Stomach (tissue), 8 donors: ENCODE measurements at regions not wholly inside any gene's neighbourhood (a gene's known extent, or its start where the extent isn't known, plus 50 kb on each side); places are given as distances from the start of the nearest gene placed in this dataset.
A peak's percentile ranks its signal among the peaks of the same experiment; 100 is the strongest.

Source experiments
- DNase-seq, 2 donors: peaks; one replicate each; pipeline versions ENCODE4 v3.0.0 to v3.0.0-alpha.2; 2013 to 2019
- H3K27ac ChIP-seq, 5 donors: fragments of 200-600 bp in 4 of 5; sonication (generic) in 4 of 5; one replicate each; pipeline ENCODE4 v1.5.1; 2013 to 2019; ENCODE audit warnings: mild to moderate bottlenecking in 1 of 5, moderate library complexity in 1 of 5
- H3K27me3 ChIP-seq, 3 donors: fragments of 200-600 bp; sonication (generic); one replicate each; pipeline ENCODE4 v1.5.1; 2017 to 2019; ENCODE audit warnings: mixed run types in 1 of 3
- H3K36me3 ChIP-seq, 4 donors: fragments of 200-600 bp; sonication (generic); 1 replicate in 3 of 4; 2 replicates in 1 of 4; pipeline ENCODE4 v1.5.1; 2016 to 2019
- H3K4me1 ChIP-seq, 4 donors: fragments of 200-600 bp; sonication (generic); one replicate each; pipeline ENCODE4 v1.5.1; 2016 to 2019
- H3K4me3 ChIP-seq, 4 donors: fragments of 200-600 bp; sonication (generic) in 3 of 4; one replicate each; pipeline ENCODE4 v1.5.1; 2016 to 2019; ENCODE audit warnings: mild to moderate bottlenecking in 1 of 4
- H3K9me3 ChIP-seq, 4 donors: fragments of 200-600 bp; sonication (generic); one replicate each; pipeline ENCODE4 v1.5.1; 2016 to 2019
- EP300 ChIP-seq: sonication (generic); formaldehyde crosslinking; IDR thresholded peaks from one replicate; pipeline ENCODE4 v1.6.1; 2017; ENCODE audit warnings: antibody characterized with exemption
- POLR2A ChIP-seq, 4 donors: fragments of 450-650 bp; IDR thresholded peaks; one replicate each; pipeline ENCODE4 v1.6.1; 2016; ENCODE audit warnings: antibody characterized with exemption in 4 of 4, control low read depth in 2 of 4, mild to moderate bottlenecking in 1 of 4, moderate library complexity in 1 of 4
- POLR2AphosphoS5 ChIP-seq, 3 donors: sonication (generic); formaldehyde crosslinking; IDR thresholded peaks; one replicate each; pipeline ENCODE4 v1.6.1; 2016; ENCODE audit warnings: antibody characterized with exemption in 3 of 3
- WGBS, 5 donors: extraction: QIAGEN DNeasy Blood & Tissue Kit in 3 of 5; methylation state at CpG; one replicate each; pipeline versions ENCODE4 v1.1.5 to v1.1.7; 2013 to 2018; 5-methylcytosine and 5-hydroxymethylcytosine counted together
- intact Hi-C: fragments of 100-400 bp; cut with DNase I; formaldehyde crosslinking; loops from one replicate; pipeline ENCODE4 v1.15.1; 2023; ENCODE audit warnings: low total_unique reads
- TF ChIP-seq, protein P1 (sequence below), 7 experiments: fragments of 450-650 bp in 4 of 7; fragments of 200-600 bp in 3 of 7; sonication (generic) in 3 of 7; IDR thresholded peaks; one replicate each; pipeline ENCODE4 v1.5.1; 2016 to 2019; ENCODE audit warnings: antibody characterized with exemption in 7 of 7, control low read depth in 2 of 7, mild to moderate bottlenecking in 1 of 7
- donor health status: healthy with polysubstance abuse.
- donor health status: Bipolar disorder and iron deficiency.
- donor health status: healthy.

DNA sequence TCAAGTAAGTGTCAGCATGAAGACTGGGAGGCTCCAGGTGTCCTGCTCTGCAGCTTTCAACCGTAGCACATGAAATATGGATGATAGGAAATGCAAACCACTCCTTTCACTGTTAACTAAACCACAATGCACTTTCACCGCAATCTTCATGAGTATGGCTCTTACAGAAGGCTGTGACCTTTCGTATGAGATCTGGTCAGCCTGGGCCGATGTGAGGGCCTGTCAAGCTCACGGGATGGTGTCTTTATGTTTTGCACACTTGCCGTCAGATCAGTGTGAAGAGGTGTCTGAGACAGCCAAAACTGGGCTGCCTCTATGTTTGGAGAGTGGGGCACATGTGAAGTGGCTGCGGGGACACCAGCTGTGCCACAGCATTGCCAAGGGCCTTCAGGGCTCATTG, 62.8 kb upstream of the AFF3 start:
- no peak overlapping the region for H3K4me3 ChIP-seq
- H3K36me3 ChIP-seq: no peaks in the 10 kb centered on the region
- 73 to 92% (median 83%) methylated on average over 6 to 7 of the region's 7 CpGs for WGBS, 5 donors
- H3K27me3 ChIP-seq: no peaks in the 10 kb centered on the region
- H3K9me3 ChIP-seq: no peaks in the 10 kb centered on the region
- peaks cover 0 to 10% (median 0%) of the 10 kb centered on the region in 4 donors for H3K4me1 ChIP-seq
- intact Hi-C loops: no loop called here
- DNase-seq: no peak
- TF ChIP-seq, protein P1, sequence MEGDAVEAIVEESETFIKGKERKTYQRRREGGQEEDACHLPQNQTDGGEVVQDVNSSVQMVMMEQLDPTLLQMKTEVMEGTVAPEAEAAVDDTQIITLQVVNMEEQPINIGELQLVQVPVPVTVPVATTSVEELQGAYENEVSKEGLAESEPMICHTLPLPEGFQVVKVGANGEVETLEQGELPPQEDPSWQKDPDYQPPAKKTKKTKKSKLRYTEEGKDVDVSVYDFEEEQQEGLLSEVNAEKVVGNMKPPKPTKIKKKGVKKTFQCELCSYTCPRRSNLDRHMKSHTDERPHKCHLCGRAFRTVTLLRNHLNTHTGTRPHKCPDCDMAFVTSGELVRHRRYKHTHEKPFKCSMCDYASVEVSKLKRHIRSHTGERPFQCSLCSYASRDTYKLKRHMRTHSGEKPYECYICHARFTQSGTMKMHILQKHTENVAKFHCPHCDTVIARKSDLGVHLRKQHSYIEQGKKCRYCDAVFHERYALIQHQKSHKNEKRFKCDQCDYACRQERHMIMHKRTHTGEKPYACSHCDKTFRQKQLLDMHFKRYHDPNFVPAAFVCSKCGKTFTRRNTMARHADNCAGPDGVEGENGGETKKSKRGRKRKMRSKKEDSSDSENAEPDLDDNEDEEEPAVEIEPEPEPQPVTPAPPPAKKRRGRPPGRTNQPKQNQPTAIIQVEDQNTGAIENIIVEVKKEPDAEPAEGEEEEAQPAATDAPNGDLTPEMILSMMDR (IDR thresholded peaks at IDR 0.05): no peak
- TF ChIP-seq POLR2AphosphoS5 (IDR thresholded peaks at IDR 0.05) (no peak), POLR2A (IDR thresholded peaks at IDR 0.05) (no peak), EP300 (no peak)
- H3K27ac ChIP-seq: no peak overlapping the region

DNA sequence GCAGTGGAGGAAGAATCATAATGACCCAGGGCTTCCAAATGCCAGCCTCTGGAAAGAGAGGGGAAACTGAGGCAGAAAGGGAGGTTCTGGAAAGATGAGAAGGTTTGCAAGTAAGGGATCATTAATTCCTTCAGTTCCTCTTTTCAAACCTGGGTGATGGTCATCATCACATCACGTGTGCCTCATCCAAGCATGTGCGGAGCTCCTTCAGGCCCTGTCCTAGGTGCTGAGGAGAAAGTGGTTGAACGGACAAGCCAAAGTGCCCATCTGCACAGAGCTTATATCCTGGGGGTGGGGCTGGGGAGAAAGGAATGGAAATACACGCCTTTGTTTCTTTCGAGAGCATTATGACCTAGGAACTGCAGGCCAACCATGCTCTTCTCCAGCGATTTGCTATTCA, 60.2 kb upstream of the AFF3 start:
- 86 to 97% (median 93%) methylated on average over 6 of the region's 6 CpGs for WGBS, 5 donors
- Histone ChIP-seq H3K36me3 (no peaks in the 10 kb centered on the region), H3K27me3 (no peaks in the 10 kb centered on the region), H3K27ac (no peak overlapping the region), H3K9me3 (no peaks in the 10 kb centered on the region), H3K4me1 (peaks cover 12 to 19% (median 14%) of the 10 kb centered on the region in 4 donors), H3K4me3 (no peak overlapping the region)
- DNase-seq: no peak
- TF ChIP-seq, protein P1 (IDR thresholded peaks at IDR 0.05): no peak
- no peak for TF ChIP-seq EP300
- TF ChIP-seq POLR2AphosphoS5 (IDR thresholded peaks at IDR 0.05): no peak
- TF ChIP-seq POLR2A (IDR thresholded peaks at IDR 0.05): no peak
- intact Hi-C loops: no loop called here

DNA sequence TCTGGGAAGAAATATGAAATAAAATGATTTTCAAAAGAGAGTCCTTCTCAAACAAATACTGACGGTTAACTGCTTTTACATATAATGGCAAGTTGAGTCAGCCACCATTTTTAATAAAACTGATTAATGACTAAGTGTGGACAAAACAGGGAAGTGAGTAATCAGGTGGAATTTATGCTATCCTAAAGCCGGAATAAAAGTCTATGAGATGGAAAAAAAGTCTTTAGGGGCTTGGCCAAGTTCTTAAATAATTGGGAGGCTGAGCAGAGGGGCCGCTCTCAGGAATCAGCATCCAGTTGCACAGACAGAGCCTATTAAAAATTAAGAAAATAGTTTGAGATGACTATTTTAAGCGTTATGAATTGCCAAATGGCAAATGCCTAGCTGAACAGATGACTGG, 58.6 kb upstream of the AFF3 start:
- H3K4me1 ChIP-seq: peaks cover 16 to 34% (median 23%) of the 10 kb centered on the region in 4 donors
- WGBS, 5 donors: 86 to 89% (median 88%) methylated on average over 4 of the region's 4 CpGs
- intact Hi-C loops: no loop called here
- no peaks in the 10 kb centered on the region for H3K36me3 ChIP-seq
- no peak overlapping the region for H3K27ac ChIP-seq
- H3K27me3 ChIP-seq: no peaks in the 10 kb centered on the region
- H3K4me3 ChIP-seq: no peak overlapping the region
- DNase-seq: no peak
- TF ChIP-seq, protein P1 (IDR thresholded peaks at IDR 0.05): no peak
- no peak for TF ChIP-seq POLR2A (IDR thresholded peaks at IDR 0.05)
- TF ChIP-seq EP300: no peak
- no peak for TF ChIP-seq POLR2AphosphoS5 (IDR thresholded peaks at IDR 0.05)
- no peaks in the 10 kb centered on the region for H3K9me3 ChIP-seq

DNA sequence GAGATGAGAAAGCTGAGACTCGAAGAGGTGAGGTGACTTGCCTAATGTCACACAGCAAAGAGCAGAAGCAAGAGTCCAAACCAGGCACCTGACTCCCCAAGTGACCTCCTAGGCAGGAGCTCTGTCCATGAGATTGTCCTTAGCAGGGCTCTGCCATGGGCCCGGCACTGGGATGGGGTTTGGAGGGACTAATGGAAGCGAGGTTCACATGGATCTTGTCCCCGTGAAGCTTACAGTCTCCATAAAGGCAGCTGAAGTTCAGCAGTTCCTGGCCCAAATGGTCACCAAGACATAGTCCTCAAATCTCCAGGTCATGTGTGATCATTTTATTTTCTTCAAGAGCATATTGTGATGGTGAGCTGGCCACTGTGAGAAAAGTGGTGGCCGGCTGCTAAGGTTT, 57.0 kb upstream of the AFF3 start:
- H3K27ac ChIP-seq: peak overlapping the region in 2 of 5 donors; percentile 80 to 83
- no peak for TF ChIP-seq POLR2A (IDR thresholded peaks at IDR 0.05)
- no peak for TF ChIP-seq EP300

DNA sequence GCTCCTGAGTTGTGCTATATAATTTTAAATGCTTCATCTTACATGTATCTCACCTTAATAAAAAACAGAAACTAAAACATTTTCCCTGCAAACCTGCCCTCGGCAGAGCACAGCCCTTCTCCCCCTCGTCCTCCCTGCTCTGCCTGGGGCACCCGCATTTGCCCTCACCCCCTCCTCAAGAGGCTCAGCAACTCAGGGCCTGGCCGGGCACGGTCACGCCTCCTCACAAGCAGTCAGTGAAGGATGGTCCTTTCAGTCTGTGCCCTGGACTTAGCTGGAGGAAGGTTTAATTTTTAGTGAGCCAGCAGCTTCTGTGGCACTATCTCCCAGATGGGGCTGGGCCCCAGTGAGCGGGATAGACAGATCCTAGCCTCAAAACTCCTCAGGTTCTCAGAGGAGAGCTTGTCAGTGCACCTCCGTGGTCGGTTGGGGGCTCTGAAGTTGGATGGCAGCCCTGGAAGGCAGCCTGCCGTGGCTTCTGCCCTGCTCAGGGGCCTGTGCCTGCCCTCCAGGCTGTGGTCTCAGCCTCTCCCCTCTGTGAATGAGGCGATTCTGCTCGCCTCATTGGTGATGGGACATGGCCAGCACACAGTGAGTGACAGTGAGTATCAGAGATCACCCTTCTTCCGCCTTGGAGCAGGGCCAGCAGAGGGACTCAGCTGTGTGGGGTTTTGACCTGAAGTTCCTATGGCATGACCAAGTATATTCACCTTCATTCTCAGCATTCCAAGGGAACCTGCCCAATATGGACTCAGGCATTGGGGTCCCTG, 56.3 kb upstream of the AFF3 start:
- Histone ChIP-seq H3K36me3 (no peaks in the 10 kb centered on the region), H3K27ac (peak overlapping the region in 4 of 5 donors; percentile 66 to 83 (median 76)), H3K4me3 (no peak overlapping the region), H3K4me1 (peaks cover 16 to 53% (median 29%) of the 10 kb centered on the region in 4 donors), H3K27me3 (no peaks in the 10 kb centered on the region), H3K9me3 (no peaks in the 10 kb centered on the region)
- intact Hi-C loops: no loop called here
- WGBS, 5 donors: 70 to 78% (median 76%) methylated on average over 12 to 13 of the region's 13 CpGs
- TF ChIP-seq POLR2AphosphoS5 (IDR thresholded peaks at IDR 0.05): no peak
- TF ChIP-seq, protein P1 (IDR thresholded peaks at IDR 0.05): no peak
- TF ChIP-seq EP300: no peak
- TF ChIP-seq POLR2A (IDR thresholded peaks at IDR 0.05): no peak
- no peak for DNase-seq

More for the DNA sequence above, 57.0 kb upstream of the AFF3 start:
- DNase-seq: no peak
- H3K36me3 ChIP-seq: no peaks in the 10 kb centered on the region
- H3K4me1 ChIP-seq: peaks cover 16 to 47% (median 26%) of the 10 kb centered on the region in 4 donors
- no peaks in the 10 kb centered on the region for H3K27me3 ChIP-seq
- no peaks in the 10 kb centered on the region for H3K9me3 ChIP-seq
- 87 to 99% (median 94%) methylated on average over 3 to 5 of the region's 5 CpGs for WGBS, 5 donors
- intact Hi-C loops: no loop called here
- H3K4me3 ChIP-seq: no peak overlapping the region
